Duodenal mucosa (tissue), 2 donors: ENCODE measurements at regions not wholly inside any gene's neighbourhood (a gene's known extent, or its start where the extent isn't known, plus 50 kb on each side); places are given as distances from the start of the nearest gene placed in this dataset.

Source experiments
- H3K27ac ChIP-seq: one replicate; pipeline ENCODE4 v1.7.0; 2013; ENCODE audit warnings: low read depth, low read length
- H3K27me3 ChIP-seq, 2 donors: one replicate each; pipeline ENCODE4 v1.7.0; 2013; ENCODE audit warnings: low read length in 2 of 2, control low read depth in 1 of 2; ENCODE audit not compliant: insufficient read depth in 2 of 2, control insufficient read depth in 1 of 2
- H3K36me3 ChIP-seq, 2 donors: one replicate each; pipeline ENCODE4 v1.7.0; 2013; ENCODE audit warnings: low read length in 2 of 2, control low read depth in 1 of 2; ENCODE audit not compliant: insufficient read depth in 2 of 2, control insufficient read depth in 1 of 2
- H3K4me1 ChIP-seq, 2 donors: one replicate each; pipeline ENCODE4 v1.7.0; 2013; ENCODE audit warnings: low read length in 2 of 2, control low read depth in 1 of 2; ENCODE audit not compliant: insufficient read depth in 2 of 2, control insufficient read depth in 1 of 2
- H3K4me3 ChIP-seq, 2 donors: one replicate each; pipeline ENCODE4 v1.7.0; 2013; ENCODE audit warnings: low read length in 2 of 2, low read depth in 1 of 2
- H3K9ac ChIP-seq, 2 donors: one replicate each; pipeline ENCODE4 v1.7.0; 2013; ENCODE audit warnings: low read length in 2 of 2, low read depth in 1 of 2
- H3K9me3 ChIP-seq, 2 donors: one replicate each; pipeline ENCODE4 v1.7.0; 2013; ENCODE audit warnings: low read length in 2 of 2, control low read depth in 1 of 2; ENCODE audit not compliant: control insufficient read depth in 1 of 2

DNA sequence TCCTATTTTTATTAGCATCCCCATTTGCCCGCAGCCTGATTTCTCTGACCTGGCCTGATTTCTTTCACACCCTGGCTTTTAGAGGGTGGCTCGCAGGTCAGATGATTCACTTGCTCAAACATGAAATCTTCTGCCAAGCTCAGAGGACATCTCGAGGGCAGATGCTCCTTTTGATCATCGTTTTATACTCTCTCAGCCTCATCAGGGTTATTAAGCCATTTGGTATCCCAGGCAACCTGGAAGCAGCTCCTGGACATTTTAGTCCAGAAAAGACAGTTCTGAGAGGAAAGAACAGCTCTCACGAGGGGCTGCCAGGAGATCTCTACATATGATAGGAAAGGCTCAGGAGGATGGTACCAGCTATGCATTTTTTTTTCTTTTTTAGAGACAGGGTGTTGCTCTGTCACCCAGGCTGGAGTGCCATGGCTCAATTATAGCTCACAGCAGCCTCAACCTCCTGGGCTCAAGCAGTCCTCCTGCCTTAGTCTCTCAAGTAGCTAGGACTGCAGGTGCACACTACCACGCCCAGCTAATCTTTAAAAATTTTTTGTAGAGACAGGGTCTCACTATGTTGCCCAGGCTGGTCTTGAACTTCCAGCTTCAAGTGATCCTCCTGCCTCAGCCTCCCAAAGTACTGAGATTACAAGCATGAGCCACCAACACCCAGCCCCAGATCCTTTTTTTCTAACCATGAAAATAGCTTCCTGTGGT lies 165.4 kb downstream of the KATNAL1 start:
- no peak overlapping the region for H3K9ac ChIP-seq
- peaks cover 9 to 20% of the 10 kb centered on the region in 2 donors for H3K4me1 ChIP-seq
- no peak overlapping the region for H3K27ac ChIP-seq

DNA sequence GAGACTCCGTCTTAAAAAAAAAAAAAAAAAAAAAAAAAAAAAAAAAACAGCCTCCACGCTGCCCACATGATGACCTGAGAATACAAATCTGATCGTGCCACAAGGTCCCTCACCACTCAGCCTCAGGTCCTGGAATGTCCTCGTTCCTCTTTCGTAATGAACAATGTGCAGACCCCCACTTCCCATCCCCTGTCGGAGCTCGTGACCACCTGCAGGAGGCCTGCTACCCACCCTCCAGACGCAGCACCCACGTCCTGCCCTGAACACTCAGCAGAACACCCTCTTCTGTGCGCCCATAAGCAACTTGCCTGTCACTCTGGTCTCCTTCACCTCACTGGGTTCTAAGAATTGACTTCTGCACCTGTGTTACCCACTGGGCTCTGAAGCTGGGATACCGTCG lies 166.4 kb downstream of the KATNAL1 start:
- H3K27me3 ChIP-seq = no peaks in the 10 kb centered on the region
- H3K9ac ChIP-seq = no peak overlapping the region
- peaks cover 0 to 4% of the 10 kb centered on the region in 2 donors for H3K9me3 ChIP-seq
- H3K4me3 ChIP-seq = no peak overlapping the region
- H3K27ac ChIP-seq = no peak overlapping the region
- H3K36me3 ChIP-seq = no peaks in the 10 kb centered on the region
- peaks cover 9 to 17% of the 10 kb centered on the region in 2 donors for H3K4me1 ChIP-seq

More for the DNA sequence above, 165.4 kb downstream of the KATNAL1 start:
- no peaks in the 10 kb centered on the region for H3K27me3 ChIP-seq
- H3K9me3 ChIP-seq = peaks cover 0 to 4% of the 10 kb centered on the region in 2 donors
- no peaks in the 10 kb centered on the region for H3K36me3 ChIP-seq
- H3K4me3 ChIP-seq = no peak overlapping the region

DNA sequence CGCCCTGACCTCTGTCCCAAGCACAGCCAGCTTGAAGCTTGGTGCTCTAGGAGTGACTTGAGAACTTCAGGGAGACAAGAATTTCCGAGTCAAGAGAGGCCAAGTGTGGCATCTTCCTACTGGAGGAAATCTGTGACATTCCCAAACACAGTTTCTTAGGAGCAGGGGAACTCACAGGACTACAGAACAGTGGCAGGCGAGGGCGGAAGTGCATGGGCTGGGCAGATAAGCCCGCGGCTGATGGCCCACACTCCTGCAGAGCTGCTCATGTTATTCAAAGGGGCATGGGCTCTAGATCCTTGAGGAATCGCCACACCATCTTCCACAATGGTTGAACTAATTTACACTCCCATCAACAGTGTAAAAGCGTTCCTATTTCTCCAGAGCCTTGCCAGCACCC lies 168.8 kb downstream of the KATNAL1 start:
- no peaks in the 10 kb centered on the region for H3K27me3 ChIP-seq
- no peak overlapping the region for H3K27ac ChIP-seq
- no peak overlapping the region for H3K4me3 ChIP-seq
- peaks cover 15 to 18% of the 10 kb centered on the region in 2 donors for H3K4me1 ChIP-seq
- no peaks in the 10 kb centered on the region for H3K9me3 ChIP-seq
- no peak overlapping the region for H3K9ac ChIP-seq
- no peaks in the 10 kb centered on the region for H3K36me3 ChIP-seq

DNA sequence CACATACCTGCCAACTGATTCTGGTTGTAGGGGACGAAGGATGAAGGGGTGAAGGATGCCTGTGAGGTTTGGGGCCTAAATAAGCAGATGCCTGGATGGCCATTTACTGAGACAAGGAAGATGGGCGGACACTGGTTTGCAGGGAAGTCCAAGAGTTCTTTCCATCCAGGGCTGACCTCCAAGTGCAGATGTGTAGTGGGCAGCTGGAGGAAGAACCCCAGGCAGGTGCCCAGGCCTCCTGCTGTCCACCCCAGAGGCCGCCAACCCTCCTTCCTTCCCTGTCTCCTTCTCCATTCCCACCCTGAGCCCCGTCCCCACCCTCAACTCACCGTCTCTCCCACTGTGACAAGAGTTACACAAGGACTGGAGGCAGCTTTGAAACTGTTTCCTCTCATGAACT lies 171.5 kb downstream of the KATNAL1 start:
- H3K36me3 ChIP-seq = no peaks in the 10 kb centered on the region
- peaks cover 7 to 18% of the 10 kb centered on the region in 2 donors for H3K4me1 ChIP-seq
- no peak overlapping the region for H3K27ac ChIP-seq
- H3K27me3 ChIP-seq = no peaks in the 10 kb centered on the region
- H3K4me3 ChIP-seq = no peak overlapping the region
- H3K9ac ChIP-seq = no peak overlapping the region
- no peaks in the 10 kb centered on the region for H3K9me3 ChIP-seq

DNA sequence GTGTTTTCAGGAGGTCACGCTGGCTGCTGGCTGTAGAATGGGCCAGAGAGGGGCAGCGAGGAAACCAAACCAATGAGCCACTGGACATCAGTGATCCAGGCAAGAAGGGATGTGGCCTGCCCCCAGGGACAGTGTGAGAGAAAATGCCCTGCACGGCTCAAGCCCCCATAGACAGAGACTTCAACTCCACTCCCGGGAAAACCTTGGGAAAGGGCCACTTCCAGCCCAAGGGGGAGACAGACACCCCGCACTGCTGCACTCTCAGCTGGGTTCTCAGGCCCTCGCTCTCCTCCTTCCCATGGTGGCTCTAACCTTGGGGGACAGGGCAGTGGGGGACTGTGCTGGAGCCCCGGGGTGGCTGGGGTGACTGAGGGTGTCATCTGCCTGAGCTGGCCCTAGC lies 172.0 kb downstream of the KATNAL1 start:
- no peaks in the 10 kb centered on the region for H3K36me3 ChIP-seq
- H3K4me3 ChIP-seq = no peak overlapping the region

DNA sequence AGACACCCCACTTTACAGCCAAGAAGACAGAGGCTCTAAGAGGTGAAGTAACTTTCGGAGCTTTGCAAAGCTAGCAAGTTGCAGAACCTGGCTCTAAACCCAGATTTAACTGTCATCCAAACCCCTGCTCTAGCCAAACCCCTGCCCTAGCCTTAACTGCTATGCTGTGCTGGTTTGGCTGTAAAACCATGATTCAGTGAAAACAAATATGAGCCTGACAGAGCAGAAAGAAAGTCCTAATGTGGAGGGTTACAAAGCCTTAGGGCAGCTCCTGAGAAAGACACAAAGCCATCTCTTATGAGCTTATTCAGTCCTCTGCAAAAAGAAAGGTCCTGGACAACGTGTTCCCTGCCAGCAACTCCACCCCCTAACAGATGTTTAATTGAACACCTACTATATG lies 172.8 kb downstream of the KATNAL1 start:
- Histone ChIP-seq H3K27ac (no peak overlapping the region), H3K4me1 (peaks cover 7 to 18% of the 10 kb centered on the region in 2 donors)

More for the DNA sequence above, 172.0 kb downstream of the KATNAL1 start:
- Histone ChIP-seq H3K4me1 (peaks cover 7 to 18% of the 10 kb centered on the region in 2 donors), H3K27ac (no peak overlapping the region), H3K9me3 (no peaks in the 10 kb centered on the region), H3K9ac (no peak overlapping the region), H3K27me3 (no peaks in the 10 kb centered on the region)

DNA sequence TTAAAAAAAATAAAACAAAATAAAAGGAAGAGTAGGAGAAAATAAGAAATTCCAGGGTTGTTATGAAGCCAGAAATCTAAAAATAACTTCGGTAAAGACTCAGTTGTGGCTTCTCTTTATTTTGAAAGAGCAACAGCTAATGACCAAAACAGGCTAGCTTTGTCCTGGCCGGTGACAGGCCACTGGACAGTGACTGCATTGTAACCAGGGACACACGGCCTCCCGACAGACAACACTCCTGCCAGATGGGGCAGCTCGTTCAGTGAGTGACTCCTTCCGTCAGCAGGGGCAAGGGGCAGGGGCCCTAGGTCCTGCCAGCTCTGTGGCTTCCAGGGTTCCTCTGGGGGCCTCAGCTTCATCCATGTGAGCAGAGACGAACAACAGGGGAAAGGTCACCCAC lies 173.4 kb downstream of the KATNAL1 start:
- Histone ChIP-seq H3K4me3 (no peak overlapping the region), H3K27ac (no peak overlapping the region)

More for the DNA sequence above, 172.8 kb downstream of the KATNAL1 start:
- Histone ChIP-seq H3K27me3 (no peaks in the 10 kb centered on the region), H3K9me3 (no peaks in the 10 kb centered on the region), H3K9ac (no peak overlapping the region), H3K36me3 (no peaks in the 10 kb centered on the region), H3K4me3 (no peak overlapping the region)

DNA sequence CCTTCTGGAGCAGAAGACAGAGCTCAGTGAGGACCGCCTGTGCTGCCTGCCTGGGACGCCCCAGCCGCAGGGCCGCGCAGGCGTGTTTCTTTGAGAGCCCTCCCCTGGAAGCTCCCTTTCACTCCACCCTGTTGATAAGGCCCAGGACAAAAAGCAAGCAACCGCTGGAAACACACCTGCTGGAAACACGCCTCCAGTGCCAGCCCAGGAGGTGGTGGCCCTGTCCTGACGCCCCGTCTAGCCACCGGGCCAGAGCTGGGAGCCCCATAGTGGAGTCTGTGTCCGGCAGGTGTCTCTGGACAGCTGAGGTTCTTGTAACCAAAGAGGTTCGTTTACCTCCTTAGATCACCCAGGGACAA lies 173.8 kb downstream of the KATNAL1 start:
- Histone ChIP-seq H3K36me3 (no peaks in the 10 kb centered on the region), H3K9me3 (no peaks in the 10 kb centered on the region), H3K4me3 (peak overlapping the region in 1 of 2 donors; percentile 34), H3K9ac (peak overlapping the region in 1 of 2 donors; percentile 25), H3K27me3 (no peaks in the 10 kb centered on the region), H3K27ac (no peak overlapping the region), H3K4me1 (peaks cover 7 to 18% of the 10 kb centered on the region in 2 donors)

More for the DNA sequence above, 173.4 kb downstream of the KATNAL1 start:
- Histone ChIP-seq H3K27me3 (no peaks in the 10 kb centered on the region), H3K9me3 (no peaks in the 10 kb centered on the region), H3K9ac (no peak overlapping the region), H3K36me3 (no peaks in the 10 kb centered on the region), H3K4me1 (peaks cover 7 to 18% of the 10 kb centered on the region in 2 donors)

DNA sequence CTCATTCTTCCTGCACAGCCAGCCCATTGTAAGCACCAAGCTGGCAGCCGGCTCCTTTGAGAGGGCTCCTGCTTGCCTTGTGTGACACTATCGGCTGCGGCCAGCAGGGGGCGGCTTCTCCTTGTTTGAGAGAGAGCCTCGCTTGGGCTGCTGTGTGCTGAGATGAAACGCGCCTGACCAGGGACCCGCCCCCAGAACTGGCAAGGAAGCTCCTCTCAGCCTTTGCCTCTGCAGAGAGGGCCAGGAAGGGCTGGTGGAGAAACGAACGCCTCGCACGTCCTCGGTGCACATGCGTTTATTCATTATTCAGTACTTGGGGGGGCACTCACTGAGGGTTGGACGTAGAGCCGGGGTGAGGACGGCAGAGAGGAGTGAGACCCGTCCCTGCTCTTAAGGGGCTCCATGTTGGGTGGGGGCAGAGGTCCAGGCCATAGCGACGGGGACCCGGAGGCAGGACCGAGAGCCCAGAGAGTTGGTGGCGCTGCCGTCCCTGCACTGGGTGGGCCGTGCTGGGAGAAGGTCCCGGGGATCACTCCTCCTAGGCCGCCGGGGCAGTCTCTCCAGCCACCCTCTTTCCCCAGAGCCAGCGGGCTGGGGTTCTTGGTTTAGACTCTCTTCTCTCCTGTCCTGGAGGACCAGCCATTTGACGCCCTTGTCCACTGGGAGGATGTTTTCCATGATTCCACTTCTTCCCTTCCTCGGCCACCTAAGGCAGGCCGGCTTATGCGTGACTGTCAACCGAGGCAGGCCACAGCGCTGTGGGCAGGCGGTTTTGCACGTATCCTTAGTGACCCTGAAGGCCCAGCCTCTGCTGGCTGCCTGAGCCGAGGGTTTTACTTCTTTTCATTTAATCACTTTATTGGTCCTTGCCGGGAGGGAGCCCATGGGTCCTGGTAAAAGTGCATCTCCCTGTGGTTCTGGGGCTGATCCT lies 174.5 kb downstream of the KATNAL1 start:
- Histone ChIP-seq H3K36me3 (no peaks in the 10 kb centered on the region), H3K27me3 (no peaks in the 10 kb centered on the region), H3K4me1 (peaks cover 7 to 18% of the 10 kb centered on the region in 2 donors), H3K4me3 (peak overlapping the region; percentile 34 to 60), H3K27ac (no peak overlapping the region), H3K9ac (peak overlapping the region in 1 of 2 donors; percentile 25), H3K9me3 (no peaks in the 10 kb centered on the region)

DNA sequence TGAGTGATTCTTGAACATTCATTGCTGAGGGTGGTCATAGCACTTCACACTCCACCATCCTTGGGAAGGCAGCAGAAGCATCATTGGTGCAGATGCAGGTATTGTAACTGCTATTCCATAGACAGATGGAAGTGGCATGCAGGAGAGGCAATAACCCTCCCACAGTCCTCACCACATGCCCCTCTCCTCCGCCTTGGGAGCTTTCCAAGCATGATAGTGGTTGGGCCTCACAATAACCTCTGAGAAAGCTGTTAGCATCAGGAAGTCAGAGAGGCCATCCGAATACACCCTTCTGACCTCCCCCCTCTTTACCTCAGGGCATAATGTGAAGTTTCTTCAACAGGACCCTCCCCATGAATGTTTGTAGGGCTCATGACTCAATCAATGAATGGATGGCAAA lies 177.9 kb downstream of the KATNAL1 start:
- Histone ChIP-seq H3K9ac (no peak overlapping the region), H3K27ac (no peak overlapping the region), H3K27me3 (no peaks in the 10 kb centered on the region), H3K9me3 (no peaks in the 10 kb centered on the region), H3K36me3 (no peaks in the 10 kb centered on the region), H3K4me1 (peaks cover 14 to 18% of the 10 kb centered on the region in 2 donors), H3K4me3 (no peak overlapping the region)
